ENCODE measurements at regions not wholly inside any gene's neighbourhood (a gene's known extent, or its start where the extent isn't known, plus 50 kb on each side); places are given as distances from the start of the nearest gene placed in this dataset.

DNA sequence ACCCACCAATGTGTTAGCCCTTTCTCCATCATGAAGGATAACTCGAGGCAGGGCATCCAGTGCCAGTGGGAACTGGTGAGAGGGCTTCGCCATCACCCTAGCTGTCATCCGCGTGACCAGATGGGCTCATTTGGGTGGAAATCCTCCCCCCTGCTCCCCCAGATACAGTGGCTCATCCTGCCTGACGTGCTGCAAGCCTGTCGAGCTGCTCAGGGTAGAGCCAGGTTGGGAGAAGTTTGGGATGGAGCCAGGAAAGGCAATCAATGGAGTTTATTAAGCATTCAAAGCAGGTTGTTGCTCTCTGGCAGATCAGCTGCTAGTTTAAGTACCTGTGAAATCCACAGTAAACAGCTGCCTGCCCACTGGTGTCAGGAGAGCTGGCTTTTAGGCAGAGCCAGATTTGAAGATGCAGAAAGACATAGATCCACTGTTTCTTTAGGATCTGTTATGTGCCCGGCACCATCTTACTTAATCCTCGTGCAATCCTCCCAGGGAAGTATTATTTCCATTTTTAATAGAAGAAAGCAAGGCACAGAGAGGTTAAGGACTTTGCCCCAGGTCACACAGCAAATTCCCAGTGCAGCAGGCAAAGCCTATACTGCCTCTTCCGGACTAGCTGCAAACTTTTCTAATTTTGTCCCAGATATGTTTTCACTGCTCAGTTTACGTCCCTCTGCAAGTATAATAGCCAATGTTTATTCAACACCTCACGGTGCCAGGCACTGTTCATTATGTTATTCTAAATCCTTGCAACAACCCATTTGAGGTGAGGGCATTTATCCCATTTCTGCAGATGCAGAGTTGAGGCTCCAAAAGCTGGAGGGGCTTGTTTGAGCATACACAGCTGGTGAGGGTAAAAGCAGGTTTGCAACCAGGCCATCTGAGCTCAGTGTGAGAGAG, 54.1 kb upstream of the KCNG1 start:
- FAIRE-seq = no peak

DNA sequence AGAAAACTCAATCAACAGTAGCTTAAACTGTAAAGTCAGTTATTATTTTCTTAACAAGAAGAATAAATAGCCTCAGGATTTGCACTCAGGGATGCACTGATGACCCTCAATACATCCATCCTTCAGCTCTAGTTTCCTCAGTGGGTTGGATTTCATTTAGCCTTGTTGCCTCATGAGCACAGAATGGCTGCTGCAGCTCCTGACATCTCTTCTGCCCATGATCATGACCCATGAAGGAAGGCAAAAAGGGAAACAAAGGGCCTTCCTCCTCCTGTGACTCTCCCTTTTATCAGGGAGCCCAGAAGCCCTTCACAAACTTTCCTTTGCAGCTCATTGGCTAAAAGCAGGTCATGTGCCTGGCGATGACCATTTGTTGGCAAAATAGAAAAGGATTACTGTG, 51.2 kb upstream of the KCNG1 start:
- FAIRE-seq = no peak
- TF ChIP-seq POLR2A (IDR thresholded peaks at IDR 0.05; ENCODE audit: low read depth, low read length) = no peak

More for the DNA sequence above, 54.1 kb upstream of the KCNG1 start:
- no peak for TF ChIP-seq POLR2A (IDR thresholded peaks at IDR 0.05; ENCODE audit: low read depth, low read length)
- DNase-seq (ENCODE audit: insufficient read length, low spot score) = no peak

More for the DNA sequence above, 51.2 kb upstream of the KCNG1 start:
- DNase-seq (ENCODE audit: insufficient read length, low spot score) = no peak
